DMS153 (cell line): ENCODE measurements at regions not wholly inside any gene's neighbourhood (a gene's known extent, or its start where the extent isn't known, plus 50 kb on each side); places are given as distances from the start of the nearest gene placed in this dataset.

Source experiments
- DNase-seq: peaks from one replicate; lab custom pipeline; 2025; lab: John Stamatoyannopoulos, UW

DNA sequence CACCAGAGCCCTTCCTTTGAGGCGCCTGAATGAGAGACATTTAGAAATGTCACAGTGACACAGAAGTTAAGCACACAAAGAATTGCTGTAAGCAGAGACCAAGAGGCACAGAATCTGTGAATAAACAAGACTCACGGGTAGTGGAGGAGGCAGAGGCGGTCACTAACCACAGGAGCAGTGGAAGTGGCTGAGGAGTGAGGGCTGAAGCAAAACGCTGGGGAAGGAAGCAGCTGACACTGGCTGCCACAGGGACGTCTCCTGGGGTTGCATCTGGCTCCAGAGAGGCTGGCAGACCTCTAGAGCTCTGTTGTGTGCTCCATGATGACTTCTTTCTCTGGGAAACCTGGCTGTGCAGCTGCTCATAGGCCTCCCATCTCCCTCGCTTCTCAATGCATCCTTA lies 65.0 kb upstream of the SLC2A12 start:
- no peak for DNase-seq

DNA sequence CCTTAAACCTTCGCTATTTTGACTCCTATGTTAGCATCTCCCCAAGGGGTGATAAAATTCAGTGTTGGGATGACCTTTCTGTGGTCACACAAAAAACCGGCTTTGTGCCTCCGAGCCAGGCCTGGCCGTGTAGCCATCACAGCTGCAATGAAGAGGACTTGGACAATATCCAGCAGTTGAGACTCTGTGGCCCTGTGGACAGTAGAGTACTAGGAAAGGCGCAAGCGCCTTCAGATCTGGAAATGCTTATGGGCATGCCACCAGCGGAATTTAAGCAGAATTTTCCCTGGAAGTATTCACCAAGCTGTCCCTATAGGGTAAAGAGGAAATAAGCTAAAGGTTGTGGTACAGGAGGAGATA lies 63.3 kb upstream of the SLC2A12 start:
- DNase-seq, result no peak

DNA sequence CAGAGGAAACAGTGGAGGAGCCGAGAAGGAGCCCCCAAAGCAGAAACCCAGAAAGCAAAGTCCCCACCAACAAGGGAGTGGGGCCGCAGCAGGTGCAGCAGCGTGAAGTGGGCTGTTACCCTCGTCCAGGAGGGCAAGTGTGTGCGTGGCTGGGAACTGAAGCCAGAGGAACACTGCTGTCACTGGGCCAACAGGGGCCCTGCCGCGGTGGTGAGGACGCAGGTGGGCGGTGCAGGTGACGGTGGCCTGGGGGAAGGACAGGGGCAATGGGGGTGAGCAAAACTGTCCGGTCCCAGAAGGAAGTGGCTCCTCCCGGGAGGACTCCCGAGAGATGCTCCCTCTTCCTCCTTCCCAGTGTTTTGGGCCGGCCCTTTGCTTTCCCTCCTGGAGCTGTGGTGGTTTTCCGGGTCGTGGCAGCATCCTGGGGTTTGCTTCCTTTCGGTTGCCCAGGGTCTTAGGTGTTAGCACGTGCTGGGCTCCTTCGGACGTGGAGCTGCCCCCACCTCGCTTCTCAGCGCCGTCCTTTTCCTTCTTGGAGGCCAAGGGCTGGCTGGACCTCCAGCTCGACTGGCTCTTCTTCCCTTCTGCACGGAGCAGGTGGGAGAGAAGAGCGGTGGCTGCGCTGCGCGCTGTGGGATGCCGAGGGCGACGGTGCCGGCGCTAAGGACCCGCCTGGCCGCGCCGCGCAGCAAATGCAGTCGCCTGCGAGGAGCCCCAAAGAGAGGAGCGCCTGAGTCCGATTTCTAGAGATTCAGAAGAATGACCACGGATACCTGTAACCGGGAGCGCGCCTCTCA lies 62.7 kb upstream of the SLC2A12 start:
- no peak for DNase-seq

DNA sequence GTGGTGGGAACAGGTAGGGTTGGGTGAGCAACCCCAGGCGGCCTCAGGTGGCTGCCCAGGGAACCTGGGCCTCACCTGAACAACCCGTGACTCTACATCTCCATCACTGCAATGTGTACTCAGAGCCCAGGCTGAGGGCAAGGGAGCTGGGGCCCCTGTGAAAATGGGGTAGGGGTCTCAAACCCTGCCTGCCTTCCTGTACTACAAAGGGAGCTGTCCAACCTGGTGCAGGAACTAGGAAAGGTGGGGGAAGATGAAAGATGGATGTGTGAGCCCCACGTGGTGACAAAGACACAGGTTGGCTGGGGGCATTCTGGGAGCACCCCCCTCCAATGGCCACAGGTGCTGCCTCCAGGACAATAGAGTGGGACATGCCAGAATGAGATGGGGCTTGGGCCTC lies 62.1 kb upstream of the SLC2A12 start:
- no peak for DNase-seq

DNA sequence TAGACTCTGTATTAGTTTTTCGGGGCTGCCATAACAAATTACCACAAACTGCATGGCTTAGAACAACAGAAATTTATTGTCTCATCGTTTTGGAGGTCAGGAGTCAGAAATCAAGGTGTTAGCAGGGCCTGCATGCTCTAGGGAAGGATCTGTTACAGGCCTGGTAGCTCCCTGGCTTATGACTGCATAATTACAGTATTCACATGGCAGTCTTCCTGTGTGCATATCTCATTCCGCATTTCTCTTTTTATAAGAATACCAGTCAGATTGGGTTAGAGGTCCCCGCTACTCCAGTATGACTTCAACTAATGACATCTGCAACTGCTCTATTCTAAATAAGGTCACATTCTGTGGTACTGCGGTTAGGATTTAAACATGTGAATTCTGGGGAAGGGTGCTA lies 59.3 kb upstream of the SLC2A12 start:
- DNase-seq, result no peak

DNA sequence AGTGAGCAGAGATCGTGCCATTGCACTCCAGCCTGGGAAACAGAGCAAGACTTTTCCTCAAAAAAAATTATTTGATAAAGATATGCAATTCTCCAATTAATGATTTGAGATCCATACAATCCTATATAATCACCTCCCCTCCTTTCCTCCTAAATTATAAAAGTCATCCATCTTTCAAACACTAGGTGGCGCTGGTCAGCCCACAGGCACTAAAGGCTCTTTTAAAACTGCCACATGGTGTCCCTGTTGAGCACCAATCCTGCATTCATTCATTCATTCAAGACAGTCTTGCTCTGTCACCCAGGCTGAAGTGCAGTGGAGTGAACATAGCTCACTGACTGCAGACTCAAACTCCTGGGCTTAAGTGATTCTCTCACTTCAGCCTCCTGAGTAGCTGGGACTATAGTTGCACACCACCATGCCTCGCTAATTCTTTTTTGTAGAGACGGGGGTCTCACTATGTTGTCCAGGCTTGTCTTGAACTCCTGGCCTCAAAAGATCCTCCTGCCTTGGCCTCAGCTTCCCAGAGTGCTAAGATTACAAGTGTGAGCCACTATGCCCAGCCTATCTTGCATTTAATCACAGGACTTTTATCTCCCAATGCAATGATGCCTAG lies 58.7 kb upstream of the SLC2A12 start:
- DNase-seq, result peak; percentile 12

DNA sequence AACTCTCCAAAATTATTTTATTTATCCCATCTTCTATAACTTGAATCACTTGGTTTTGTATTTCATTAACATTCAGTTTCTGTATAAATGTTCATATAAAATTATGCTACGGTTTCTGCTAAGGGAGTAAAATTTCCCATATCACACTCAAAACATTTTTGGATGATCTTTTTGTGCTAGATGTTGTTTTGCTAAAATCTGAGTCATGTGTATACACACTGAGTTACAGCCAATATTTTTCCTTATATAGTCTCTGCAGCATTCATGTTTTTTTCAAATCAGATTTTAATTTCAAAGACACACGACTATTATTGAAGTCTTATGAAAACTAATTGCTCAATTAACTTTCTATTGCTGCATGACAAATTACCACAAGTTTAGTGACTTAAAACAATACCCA lies 54.3 kb upstream of the SLC2A12 start:
- no peak for DNase-seq

DNA sequence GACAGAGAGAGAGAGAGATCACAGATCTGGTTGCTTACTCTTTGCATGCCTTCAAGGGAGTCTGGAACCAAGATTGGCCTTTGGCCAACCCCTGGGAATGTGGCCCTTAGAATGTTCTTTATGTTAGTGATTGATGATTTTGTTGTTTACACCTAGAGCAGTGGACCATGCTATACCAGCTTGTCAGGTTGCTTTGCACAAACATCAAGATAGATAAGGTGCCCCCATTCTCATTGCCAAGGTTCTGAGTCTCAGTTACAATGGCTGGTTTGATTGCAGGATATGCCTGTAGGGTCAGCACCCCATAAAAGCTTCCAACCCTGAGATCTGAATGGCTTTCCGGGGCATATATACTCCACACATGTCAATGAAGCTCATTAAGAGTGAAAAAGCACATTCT lies 53.5 kb upstream of the SLC2A12 start:
- DNase-seq, result no peak

DNA sequence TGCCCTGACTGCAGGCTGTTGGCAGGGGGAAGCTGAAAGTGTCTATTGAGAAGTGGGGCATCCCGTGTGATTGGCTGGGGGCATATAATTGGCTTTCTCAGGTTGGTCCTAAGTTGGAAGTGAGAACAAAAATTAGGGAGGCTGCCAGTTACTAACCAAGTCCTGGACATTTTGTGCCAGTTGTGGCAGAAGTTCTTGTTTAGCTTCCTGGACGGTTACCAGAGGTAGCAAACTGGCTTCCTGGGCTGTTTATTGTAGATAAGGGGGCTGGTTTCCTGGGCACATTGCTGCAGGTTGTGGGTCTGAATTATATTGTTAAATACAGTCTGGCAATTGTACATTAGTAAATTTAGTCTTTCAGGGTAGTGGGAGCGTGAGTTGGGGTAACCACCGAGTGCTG lies 50.6 kb upstream of the SLC2A12 start:
- DNase-seq, result no peak
